Ramos (cell line): ENCODE measurements at regions not wholly inside any gene's neighbourhood (a gene's known extent, or its start where the extent isn't known, plus 50 kb on each side); places are given as distances from the start of the nearest gene placed in this dataset.

Source experiments
- in situ Hi-C: fragments of 300-500 bp; cut with MboI; formaldehyde crosslinking; loops from one replicate; pipeline ENCODE4 v1.14.3; 2022; ENCODE audit warnings: low sequenced_read_pairs; ENCODE audit not compliant: unreplicated experiment

DNA sequence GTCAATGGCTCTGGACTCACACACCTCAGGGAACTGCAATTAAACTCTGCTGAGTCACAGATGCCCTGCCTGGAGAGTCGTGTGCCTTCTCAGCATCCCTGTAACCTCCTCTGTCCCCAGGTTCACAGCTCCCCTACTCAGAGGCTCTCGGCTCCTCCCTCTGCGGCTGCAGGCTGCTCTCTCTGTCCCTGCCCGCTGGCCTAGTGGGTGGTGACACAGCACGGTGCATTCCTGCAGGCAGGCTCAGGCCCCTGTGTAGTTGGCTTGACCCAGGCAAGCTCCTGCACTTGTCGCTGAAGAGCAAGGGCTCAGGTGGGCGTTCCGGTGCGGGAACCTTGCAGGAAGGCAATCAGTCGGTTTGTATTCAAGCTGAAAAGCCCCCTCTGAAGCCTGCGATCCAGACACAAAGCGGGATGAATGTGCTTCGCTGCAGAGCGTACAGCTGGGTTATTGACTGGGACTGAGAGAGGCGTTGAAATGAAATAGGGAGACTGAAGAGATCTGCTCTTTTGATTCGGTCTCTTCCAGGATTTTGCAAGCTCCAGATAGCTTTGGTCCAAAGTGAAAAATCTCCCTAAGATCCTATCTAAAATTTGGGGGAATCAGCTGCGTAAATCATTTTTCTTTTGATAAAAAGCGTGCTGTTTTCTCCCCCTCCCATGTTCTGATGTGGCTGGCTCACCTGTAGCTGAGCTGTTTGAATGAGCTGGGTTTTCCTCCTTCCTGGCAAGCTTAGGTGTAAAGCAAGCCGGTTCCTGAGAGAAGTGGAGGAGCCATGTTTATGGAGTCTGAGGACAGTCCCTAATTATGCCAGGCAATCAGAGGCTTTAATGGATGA, 208.7 kb upstream of the PHYHIPL start:
- in situ Hi-C loops, result loop anchor here (25.0 kb wide), 1 partner anchor 1070 kb away; no protein-coding TSS in a partner anchor

DNA sequence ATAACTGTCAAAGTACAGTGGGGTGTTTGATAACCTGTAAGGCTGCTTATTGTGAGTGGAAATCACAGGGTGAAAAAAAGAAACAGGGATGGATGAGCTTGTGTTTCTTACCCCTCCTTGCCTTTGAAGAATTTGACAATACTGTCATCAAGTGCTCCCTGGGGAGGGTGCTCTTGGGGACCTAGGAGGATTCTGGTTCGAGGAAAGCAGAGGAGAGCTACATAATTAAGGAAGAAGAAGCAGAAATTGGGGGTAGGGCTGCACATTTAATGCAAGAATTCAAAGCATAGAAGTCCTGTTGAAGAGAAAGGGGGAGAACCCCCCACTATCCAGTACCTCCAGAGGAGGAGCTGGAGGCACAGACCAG, 208.1 kb upstream of the PHYHIPL start:
- in situ Hi-C loops, result loop anchor here (25.0 kb wide), 1 partner anchor 1069 kb away; no protein-coding TSS in a partner anchor

DNA sequence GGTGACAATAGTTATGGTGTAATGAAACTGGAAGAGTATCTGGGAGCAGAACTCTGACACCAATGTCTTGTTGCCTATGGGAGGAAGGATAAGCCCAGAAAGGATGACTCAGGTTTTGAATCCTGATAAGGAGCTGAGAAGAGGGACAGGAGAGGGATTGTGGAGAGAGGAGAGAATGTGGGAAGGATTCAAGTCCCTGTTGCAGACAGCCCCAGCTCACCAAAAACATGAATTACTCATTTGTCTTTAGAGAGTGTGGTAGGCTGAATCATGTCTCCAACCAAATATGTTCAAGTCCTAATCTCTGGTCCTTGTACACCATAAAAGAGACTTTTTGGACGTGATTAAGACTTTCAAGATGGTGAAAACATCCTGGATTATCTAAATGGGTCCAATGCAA, 206.9 kb upstream of the PHYHIPL start:
- in situ Hi-C loops, result loop anchor here (25.0 kb wide), 1 partner anchor 1068 kb away; no protein-coding TSS in a partner anchor

DNA sequence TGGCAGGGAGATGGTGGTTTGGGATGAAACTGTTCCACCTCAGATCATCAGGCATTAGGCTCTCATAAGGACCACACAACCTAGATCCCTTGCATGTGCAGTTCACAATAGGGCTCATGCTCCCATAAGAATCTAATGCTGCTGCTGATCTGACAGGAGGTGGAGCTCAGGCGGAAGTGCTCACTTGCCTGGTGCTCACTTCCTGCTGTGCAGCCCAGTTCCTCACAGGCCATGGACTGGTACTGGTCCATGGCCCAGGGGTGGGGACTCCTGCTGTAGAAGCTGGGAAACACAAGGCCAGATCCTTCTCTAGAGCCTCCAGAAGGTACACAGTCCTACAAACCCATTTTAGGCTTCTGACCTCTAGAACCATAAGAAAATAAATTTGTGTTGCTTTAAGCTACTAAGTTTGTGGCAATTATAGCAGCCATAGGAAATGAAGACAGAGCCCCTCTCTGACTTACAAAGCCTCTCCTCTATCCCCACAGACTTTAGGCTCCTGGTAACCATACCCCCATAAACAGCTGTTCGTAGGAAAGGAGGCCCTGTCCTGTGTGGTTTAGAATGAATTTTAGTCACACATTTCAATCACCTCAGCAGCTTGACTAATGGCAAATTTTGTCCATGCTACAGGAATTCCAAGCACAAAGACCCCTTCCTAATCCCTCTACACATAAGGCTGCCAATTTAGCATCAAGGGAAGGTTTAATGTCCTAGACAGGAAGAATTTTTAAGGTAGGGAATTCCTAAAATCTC, 206.1 kb upstream of the PHYHIPL start:
- in situ Hi-C loops, result loop anchor here (25.0 kb wide), 1 partner anchor 1067 kb away; no protein-coding TSS in a partner anchor

DNA sequence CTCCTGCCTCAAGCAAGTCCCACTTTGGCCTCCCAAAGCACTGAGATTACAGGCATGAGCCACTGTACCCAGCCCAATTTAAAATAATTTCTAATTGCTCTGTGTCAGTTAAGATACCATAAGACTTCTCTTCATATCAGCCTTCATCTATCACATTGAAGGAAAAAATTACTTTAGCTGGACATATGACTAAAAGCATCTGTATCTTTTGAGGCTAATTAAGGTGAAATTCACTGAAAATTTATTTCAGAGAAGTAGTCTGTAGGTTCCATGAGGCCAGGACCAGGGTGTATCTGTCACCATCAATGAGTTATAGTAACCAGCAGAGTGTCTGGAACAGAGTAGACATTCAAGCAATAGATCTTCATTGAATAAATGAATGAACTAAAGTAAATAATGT, 205.2 kb upstream of the PHYHIPL start:
- in situ Hi-C loops, result loop anchor here (25.0 kb wide), 1 partner anchor 1066 kb away; no protein-coding TSS in a partner anchor

DNA sequence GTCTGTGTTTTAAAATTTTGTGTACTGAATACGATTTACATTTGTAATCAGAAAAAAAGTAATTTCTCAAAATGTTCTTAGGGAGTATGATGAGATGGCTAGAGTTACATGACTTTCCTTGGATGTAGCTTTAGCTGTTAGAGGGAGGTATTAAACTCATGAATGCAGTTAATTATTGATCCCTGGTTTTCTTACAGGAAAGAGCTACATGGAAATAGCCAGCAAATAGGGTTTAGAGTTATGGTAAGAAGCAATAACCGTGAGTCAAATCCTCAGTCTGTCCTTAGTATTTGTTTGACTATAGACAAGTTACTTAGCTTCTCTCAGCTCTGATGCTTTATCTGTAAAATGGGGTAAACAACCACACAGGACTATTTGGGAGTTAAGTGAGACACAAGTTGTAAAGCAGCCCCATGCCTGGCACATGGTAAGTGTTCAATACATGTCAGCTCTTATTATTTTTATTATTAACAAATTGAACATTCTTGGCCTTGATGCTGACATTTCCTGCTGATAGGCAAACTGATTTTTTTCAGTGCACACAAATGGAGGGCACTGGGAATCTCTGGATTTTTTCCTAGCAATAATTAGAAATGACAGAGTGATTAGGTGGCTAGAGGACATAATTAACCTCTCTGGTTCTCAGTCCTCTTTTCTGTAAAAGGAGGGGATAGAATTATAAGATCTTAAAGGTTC, 204.5 kb upstream of the PHYHIPL start:
- in situ Hi-C loops, result loop anchor here (25.0 kb wide), 1 partner anchor 1065 kb away; no protein-coding TSS in a partner anchor

DNA sequence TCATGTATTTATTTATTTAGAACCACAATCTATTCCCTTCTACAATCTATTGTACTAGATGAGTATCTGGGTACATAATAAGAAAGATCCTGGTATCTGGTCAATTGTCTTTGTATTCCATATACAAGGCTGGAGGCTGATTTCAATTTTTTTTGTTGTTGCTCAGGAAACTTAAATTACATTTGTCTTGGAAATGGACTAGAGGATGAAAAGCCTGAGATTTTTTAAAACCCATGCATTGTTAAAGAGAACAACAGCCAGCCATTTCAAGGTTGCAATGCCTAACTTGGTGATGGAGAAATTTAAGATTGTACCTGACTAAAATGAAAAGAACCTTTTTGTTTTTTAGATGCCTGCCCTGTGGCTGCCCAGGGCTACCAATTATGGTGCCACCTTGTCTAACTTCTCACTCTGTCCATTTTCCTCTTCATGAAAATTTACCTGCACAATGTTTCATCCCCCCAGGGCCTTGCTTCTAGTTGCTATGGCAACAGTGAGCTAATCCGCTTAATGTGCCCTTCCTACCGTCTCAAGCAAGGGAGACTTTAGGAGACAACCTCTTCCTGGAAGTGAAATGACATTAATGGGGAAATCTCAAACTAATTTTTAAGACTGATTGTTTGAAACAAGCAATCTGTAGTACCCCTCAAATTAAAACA, 203.7 kb upstream of the PHYHIPL start:
- in situ Hi-C loops, result loop anchor here (25.0 kb wide), 1 partner anchor 1065 kb away; no protein-coding TSS in a partner anchor

DNA sequence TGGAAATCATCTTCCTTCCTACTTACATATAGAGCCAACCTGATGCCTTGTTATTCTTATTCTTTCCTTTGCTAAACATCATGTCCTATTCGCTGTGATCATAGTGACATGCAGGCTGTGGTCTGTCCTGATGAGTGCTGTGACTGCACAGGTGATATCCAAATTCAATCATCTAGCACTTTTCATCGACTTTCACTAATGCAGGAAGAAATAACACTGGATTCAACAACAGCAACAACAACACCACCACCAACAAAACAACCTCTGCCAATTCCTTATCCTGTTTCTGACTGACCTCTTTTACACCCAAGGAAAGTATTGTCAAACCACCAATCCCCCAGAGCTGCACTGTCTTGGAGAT, 203.2 kb upstream of the PHYHIPL start:
- in situ Hi-C loops, result loop anchor here (25.0 kb wide), 1 partner anchor 1064 kb away; no protein-coding TSS in a partner anchor

DNA sequence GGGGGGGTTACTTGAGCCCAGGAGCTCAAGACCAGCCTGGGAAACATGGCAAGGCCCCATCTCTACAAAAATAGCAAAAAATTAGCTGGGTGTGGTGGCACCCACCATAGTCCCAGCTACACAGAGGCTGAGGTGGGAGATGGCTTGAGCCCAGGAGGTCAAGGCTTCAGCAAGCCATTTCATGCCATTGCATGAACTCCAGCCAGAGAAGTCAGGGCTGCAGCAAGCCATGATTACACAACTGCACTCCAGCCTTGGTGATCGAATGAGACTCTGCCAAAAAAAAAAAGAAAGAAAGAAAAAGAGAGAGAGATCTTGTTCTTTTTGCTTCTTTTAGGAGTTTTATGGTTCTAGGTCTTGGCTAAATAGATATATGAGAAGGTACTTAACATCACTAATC, 200.2 kb upstream of the PHYHIPL start:
- in situ Hi-C loops, result no loop called here

DNA sequence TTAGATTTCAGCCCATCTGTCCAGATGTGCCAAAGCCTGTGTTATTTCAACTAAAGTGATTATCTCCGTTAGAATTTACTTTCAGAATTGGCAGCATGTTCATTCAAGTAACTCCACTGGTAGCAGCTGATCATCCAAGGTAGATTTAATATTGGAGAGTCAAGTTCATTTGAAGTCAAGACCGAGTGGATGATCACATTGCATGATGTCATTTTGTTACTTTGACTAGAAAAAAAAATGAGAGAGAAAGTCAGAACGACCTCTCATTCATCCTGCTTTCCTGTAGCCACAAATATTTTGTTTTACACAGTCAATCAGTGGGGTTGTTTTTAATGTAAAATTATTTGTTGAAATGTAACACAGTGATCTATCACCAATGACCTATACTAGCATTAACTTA, 196.7 kb upstream of the PHYHIPL start:
- in situ Hi-C loops, result no loop called here

DNA sequence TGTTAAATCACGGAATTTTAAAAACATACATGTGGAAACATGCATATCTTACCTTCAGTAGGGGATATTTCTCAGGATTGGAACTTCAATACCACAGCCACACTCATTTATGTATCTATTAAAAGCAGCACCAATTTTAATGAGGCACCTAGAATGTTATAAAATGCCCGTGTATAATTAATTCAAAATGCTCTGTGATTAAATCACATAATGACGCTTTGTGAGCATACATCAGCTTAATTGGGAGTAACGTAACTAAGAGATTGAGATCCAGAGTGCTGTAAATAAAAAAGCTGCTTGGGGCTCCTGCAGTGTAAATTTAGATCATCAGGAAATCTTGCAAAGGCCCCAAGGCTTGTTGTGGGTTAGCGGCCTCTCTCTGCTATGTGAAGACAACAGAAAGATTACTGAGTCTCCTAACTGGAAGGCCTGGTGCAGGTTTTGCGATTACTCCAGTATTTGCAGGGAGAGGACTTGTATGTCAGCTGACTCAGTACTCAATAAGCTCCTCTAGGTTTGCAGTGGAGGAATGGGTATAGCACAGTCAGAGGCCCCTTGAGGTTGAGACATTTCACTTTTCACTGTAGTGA, 195.5 kb upstream of the PHYHIPL start:
- in situ Hi-C loops, result no loop called here

DNA sequence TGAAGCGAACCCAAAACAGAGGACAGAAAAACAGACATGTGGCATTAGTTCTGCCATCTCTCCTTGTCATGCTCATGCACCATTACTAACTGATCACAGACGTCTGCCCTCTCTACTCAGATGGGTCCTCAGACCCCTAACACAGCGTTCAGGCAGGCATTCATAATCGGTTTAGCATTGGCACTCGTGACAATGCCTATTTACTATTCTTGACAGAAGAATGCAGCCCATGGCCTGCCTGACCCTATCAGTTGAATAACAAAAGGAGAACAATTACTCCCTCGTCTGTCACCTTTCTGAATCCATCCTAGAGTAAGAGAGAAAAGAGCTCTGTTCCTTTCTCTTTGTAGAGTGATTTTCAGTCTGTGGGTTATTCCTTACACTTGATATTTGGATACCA, 194.6 kb upstream of the PHYHIPL start:
- in situ Hi-C loops, result no loop called here

DNA sequence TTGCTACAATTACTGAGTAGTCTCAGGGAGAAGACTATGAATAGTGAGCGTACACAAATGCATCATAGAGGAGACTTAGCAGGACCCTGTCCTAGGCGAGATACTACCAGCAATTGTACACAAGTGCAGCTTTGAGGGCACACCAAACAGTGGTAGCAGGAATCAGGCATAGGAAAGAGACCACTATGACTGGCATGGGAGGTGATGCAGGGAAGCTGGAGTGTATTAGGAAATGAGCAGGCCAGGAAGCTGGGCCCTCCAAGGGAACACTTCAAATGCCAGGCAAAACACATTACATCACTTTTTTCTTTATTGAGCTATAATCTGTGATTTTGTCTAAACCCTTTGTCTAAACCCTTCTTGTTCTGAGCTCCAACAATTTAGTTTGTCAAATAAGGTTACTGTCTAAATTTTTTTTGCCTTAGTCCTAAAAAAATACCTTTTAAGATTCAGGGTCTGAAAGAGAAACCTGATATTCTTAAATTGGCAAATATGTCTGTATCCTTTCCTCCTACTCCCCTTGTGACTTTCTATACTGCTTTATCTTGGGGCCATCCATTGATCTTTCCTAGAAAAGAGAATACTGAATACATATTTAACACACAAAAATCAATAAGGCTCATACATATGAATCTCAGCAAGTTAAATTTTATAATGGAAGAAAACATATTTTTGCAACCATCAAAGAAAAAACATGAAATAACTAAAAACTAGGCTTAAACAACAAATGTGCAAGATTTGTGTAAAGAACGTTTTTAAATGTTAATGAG, 193.8 kb upstream of the PHYHIPL start:
- in situ Hi-C loops, result no loop called here

DNA sequence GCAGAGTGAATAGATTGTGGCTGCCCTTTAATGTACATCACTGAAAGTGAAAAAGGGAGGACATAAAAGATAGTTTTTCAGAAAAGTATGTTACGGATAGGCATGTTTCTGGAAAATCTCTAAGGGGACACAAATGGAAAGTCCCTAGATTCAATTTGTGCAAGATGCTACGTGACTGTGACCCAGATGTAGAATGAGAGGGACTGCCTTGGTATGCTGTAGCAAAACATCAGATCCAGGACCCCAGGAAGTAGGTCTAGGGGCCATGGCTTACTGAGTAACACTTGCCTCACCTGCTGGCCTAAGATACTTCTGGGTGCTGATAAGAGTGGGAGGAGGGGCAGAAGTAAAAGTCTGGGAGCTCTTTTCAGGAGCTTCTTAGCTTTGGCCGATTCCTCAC, 191.2 kb upstream of the PHYHIPL start:
- in situ Hi-C loops, result no loop called here

DNA sequence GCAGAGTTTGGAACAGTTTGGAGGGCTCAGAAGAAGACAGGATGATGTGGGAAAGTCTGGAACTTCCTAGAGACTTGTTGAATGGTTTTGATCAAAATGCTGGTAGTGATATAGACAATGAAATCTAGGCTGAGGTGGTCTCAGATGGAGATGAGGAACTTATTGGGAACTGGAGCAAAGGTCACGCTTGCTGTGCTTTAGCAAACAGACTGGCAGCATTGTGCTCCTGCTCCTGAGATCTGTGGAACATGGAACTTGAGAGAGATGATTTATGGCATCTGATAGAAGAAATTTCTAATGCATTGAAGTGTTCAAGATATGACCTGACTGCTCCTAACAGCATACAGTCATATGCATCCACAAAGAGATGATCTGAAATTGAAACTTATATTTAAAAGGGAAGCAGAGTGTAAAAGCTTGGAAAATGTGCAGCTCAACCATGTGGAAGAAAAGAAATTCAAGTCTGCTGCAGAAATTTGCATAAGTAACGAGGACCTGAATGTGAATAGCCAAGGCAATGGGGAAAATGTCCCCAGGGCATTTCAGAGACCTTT, 186.9 kb upstream of the PHYHIPL start:
- in situ Hi-C loops, result no loop called here

DNA sequence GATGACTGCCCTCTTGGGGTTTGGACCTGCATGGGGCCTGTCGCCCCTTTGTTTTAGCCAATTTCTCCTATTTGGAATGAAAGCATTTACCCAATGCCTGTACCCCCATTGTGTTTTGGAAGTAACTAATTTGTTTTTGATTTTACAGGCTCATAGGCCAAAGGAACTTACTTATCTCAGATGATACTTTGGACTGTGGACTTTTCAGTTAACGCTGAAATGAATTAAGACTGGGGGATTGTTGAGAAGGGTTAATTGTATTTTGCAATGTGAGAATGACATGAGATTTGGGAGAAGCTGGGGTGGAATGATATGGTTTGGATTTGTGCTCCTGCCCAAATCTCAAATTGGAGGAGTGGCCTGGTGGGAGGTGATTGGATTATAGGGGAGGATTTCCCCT, 185.8 kb upstream of the PHYHIPL start:
- in situ Hi-C loops, result no loop called here

DNA sequence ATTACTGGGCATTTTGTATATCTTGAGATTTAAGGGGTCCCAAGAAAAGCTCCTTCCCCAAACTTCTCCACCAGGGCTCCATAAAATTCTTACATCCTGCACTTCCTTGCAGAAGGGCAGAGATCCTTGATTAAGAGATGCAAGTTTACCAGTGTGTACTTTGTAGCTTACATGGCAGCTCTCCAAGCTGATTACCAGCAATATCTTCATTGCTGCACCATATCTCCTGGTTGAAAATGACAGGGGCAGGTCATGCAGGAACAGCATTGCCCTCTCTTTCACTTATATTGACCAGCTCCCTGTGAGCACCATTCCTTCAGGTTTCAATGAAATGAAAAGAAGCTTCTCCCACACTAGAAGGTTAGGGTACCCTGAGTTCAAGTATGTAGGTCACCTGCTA, 184.6 kb upstream of the PHYHIPL start:
- in situ Hi-C loops, result no loop called here

DNA sequence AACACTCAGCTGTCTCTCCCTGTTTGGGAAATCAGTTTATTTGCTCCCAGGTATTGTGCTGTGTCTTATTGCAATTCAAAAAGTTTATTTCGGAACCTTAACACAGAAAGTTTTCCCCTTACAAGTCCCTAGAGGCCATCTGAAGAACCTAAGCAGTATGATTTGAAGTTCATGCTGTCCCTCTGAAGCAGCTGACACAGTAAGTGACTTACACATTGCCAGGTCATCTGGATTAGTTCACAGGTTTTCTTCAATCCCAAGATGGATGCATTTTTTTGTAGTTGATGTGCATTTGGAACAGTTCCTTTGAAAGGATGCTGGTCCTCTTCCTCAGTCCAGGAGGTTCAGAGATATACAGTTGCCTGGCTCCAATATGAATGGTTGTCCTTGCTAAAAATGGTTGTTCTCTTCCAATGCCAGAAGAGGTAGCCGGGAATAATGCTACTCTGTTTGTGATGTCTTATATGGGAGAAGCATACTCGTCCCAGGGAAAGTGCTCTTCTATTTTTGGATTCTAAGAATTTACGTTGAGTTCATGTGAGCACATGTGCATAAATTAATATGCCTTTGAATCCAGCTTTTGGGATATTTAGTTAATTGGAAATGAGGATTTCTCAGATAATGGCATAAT, 183.5 kb upstream of the PHYHIPL start:
- in situ Hi-C loops, result no loop called here
